Prostate gland (tissue), 2 donors: ENCODE measurements at regions not wholly inside any gene's neighbourhood (a gene's known extent, or its start where the extent isn't known, plus 50 kb on each side); places are given as distances from the start of the nearest gene placed in this dataset.

ENCODE experiments used
- DNase-seq: peaks from one replicate; pipeline ENCODE4 v3.0.0-alpha.2; 2019; ENCODE audit warnings: low spot score
- H3K27ac ChIP-seq, 2 donors: fragments of 200-600 bp; sonication (generic); 2 replicates each; pipeline ENCODE4 v1.5.1; 2017 to 2019
- H3K27me3 ChIP-seq: fragments of 200-600 bp; sonication (generic); replicated peaks from 2 replicates; pipeline ENCODE4 v1.5.1; 2019; ENCODE audit not compliant: insufficient read depth
- H3K36me3 ChIP-seq, 2 donors: fragments of 200-600 bp; sonication (generic); 1 replicate in 1 of 2; 2 replicates in 1 of 2; pipeline versions ENCODE4 v1.5.1 to v1.8.1; 2017 to 2019
- H3K4me1 ChIP-seq: fragments of 200-600 bp; sonication (generic); replicated peaks from 2 replicates; pipeline ENCODE4 v1.5.1; 2019
- H3K4me3 ChIP-seq, 2 donors: fragments of 200-600 bp; sonication (generic); 2 replicates each; pipeline ENCODE4 v1.5.1; 2017 to 2019
- H3K9me3 ChIP-seq: fragments of 200-600 bp; sonication (generic); 2 replicates; pipeline ENCODE4 v1.5.1; 2017
- POLR2A ChIP-seq: fragments of 450-650 bp; IDR thresholded peaks from one replicate; pipeline ENCODE4 v1.6.1; 2016; ENCODE audit warnings: antibody characterized with exemption, mild to moderate bottlenecking
- POLR2AphosphoS5 ChIP-seq: sonication (generic); formaldehyde crosslinking; IDR thresholded peaks from one replicate; pipeline ENCODE4 v1.6.1; 2017; ENCODE audit warnings: antibody characterized with exemption
- WGBS: methylation state at CpG from one replicate; pipeline ENCODE4 v1.1.5; 2018; 5-methylcytosine and 5-hydroxymethylcytosine counted together
- intact Hi-C: fragments of 100-400 bp; cut with DNase I; formaldehyde crosslinking; loops from one replicate; pipeline ENCODE4 v1.14.2; 2022
- small RNA-seq, 2 donors: library from RNA; depleted of rRNA; stranded (forward); fragments of <200 nt; gene quantifications; one replicate each; pipeline ENCODE3, GENCODE V24; 2016
- TF ChIP-seq, protein P1 (sequence below), 4 experiments: fragments of 200-600 bp in 2 of 4; fragments of 450-650 bp in 2 of 4; sonication (generic) in 2 of 4; IDR thresholded peaks; 1 replicate in 3 of 4; 2 replicates in 1 of 4; pipeline ENCODE4 v1.5.1; 2016 to 2019; ENCODE audit warnings: antibody characterized with exemption in 4 of 4, mild to moderate bottlenecking in 2 of 4, moderate library complexity in 2 of 4

DNA sequence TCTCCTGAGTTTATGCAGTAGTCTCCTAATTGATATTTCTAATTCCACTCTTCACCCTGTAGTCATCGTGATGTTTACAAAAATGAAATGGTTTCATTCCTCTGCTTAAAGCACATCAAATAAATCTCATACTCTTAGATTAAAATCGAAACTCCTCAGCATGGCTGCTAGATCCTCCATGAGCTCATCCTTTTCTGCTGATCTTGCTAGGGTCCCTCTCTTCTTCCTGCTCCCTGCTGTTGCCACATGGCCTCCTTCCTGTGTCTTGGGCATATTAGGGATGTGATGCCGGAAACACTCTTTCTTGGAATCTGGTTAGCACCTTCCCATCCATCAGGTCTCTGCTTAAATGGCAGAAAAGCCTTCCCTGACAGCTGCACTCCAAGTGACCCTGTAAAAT is 59.5 kb upstream of the MEGF10 start:
- no peaks in the 10 kb centered on the region for H3K36me3 ChIP-seq
- H3K9me3 ChIP-seq, result no peaks in the 10 kb centered on the region
- no peak for DNase-seq
- TF ChIP-seq, protein P1, sequence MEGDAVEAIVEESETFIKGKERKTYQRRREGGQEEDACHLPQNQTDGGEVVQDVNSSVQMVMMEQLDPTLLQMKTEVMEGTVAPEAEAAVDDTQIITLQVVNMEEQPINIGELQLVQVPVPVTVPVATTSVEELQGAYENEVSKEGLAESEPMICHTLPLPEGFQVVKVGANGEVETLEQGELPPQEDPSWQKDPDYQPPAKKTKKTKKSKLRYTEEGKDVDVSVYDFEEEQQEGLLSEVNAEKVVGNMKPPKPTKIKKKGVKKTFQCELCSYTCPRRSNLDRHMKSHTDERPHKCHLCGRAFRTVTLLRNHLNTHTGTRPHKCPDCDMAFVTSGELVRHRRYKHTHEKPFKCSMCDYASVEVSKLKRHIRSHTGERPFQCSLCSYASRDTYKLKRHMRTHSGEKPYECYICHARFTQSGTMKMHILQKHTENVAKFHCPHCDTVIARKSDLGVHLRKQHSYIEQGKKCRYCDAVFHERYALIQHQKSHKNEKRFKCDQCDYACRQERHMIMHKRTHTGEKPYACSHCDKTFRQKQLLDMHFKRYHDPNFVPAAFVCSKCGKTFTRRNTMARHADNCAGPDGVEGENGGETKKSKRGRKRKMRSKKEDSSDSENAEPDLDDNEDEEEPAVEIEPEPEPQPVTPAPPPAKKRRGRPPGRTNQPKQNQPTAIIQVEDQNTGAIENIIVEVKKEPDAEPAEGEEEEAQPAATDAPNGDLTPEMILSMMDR (IDR thresholded peaks at IDR 0.05), result no peak
- TF ChIP-seq POLR2A, result no peak
- TF ChIP-seq POLR2AphosphoS5, result no peak
- no peak overlapping the region for H3K27ac ChIP-seq
- intact Hi-C loops, result no loop called here
- H3K4me1 ChIP-seq, result no peaks in the 10 kb centered on the region
- no peaks in the 10 kb centered on the region for H3K27me3 ChIP-seq
- whole genome bisulfite sequencing, result 96% methylated on average over 3 of the region's 3 CpGs
- H3K4me3 ChIP-seq, result no peak overlapping the region

DNA sequence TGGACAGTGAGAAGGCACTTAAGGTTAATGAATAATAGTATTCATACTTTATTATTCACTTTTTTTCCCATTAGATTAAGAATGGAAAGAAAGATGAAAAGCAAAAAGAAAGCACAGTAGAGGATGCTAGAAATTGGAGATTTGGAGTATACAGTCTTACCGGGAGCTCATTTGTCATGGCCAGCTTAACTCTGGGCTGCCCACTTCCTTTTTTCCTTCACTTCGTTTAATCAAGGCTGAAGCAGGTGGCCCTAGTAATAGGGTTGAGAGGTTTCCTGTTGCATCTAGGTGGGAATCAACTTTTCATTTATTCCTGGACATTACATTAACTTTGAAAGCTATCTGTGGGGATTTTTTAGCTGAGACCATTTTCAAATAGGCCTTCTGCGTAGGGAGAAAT is 57.0 kb upstream of the MEGF10 start:
- no peak overlapping the region for H3K27ac ChIP-seq
- 79% methylated on average over 3 of the region's 3 CpGs for WGBS
- H3K9me3 ChIP-seq, result no peaks in the 10 kb centered on the region
- no peaks in the 10 kb centered on the region for H3K36me3 ChIP-seq
- no peak overlapping the region for H3K4me3 ChIP-seq
- TF ChIP-seq, protein P1 (IDR thresholded peaks at IDR 0.05), result no peak
- TF ChIP-seq POLR2AphosphoS5 (no peak), POLR2A (no peak)
- intact Hi-C loops, result no loop called here
- no peaks in the 10 kb centered on the region for H3K4me1 ChIP-seq
- no peak for DNase-seq
- H3K27me3 ChIP-seq, result no peaks in the 10 kb centered on the region

DNA sequence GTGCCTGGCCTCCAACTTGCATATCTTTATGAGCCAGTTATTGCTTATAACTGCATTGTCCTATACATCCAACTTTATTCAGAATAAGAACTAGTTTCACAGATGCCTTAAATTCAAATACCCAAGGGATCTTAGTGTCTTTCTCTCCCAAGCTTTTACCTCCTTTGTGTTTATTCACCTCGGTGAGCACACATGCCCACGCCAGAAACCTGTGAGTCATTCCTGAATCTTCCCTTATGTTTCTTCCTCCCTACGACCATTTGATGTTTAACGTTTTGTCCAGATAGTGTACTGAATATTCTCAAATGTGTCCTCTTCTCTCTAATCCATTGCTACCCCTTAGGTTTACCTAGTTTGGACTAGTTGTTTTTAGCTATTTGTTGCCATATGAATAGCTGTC is 55.5 kb upstream of the MEGF10 start:
- WGBS, result 64% methylated on average over 4 of the region's 4 CpGs
- no peaks in the 10 kb centered on the region for H3K27me3 ChIP-seq
- no peaks in the 10 kb centered on the region for H3K36me3 ChIP-seq
- no peak for TF ChIP-seq POLR2AphosphoS5
- no peak for TF ChIP-seq POLR2A
- TF ChIP-seq, protein P1 (IDR thresholded peaks at IDR 0.05), result no peak
- no peak overlapping the region for H3K27ac ChIP-seq
- H3K9me3 ChIP-seq, result no peaks in the 10 kb centered on the region
- DNase-seq, result no peak
- no peaks in the 10 kb centered on the region for H3K4me1 ChIP-seq
- intact Hi-C loops, result no loop called here
- H3K4me3 ChIP-seq, result no peak overlapping the region

DNA sequence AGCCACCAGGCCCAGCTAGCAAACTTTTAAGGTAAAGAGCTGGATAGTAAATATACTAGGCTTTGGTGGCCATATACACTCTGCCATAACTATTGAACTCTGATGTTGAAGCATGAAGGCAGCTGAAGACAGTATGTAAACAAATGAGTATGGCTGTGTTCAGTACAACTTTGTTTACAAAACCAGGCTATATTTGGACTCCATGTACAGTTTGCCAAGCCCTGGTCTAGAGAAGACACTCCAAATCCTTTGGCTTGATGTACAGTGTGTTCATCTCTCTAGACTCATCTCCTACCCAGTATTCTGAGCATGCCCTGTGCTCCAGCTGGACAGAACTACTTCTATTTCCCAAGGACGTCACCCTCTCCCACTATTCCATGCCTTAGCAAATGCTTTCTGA is 54.3 kb upstream of the MEGF10 start:
- H3K9me3 ChIP-seq, result no peaks in the 10 kb centered on the region
- intact Hi-C loops, result no loop called here
- TF ChIP-seq POLR2A (no peak), POLR2AphosphoS5 (peak; percentile 56)
- peak; percentile 25 for DNase-seq
- H3K36me3 ChIP-seq, result no peaks in the 10 kb centered on the region
- H3K27ac ChIP-seq, result peak overlapping the region in 1 of 2 donors; percentile 2
- 45% methylated on average over 1 of the region's 1 CpG for WGBS
- no peak overlapping the region for H3K4me3 ChIP-seq
- no peaks in the 10 kb centered on the region for H3K4me1 ChIP-seq
- H3K27me3 ChIP-seq, result no peaks in the 10 kb centered on the region

Small RNA genes lying in the stretch of these regions (small RNA-seq; reads per million reads assigned to genes)
- 0 reads per million in 2 donors for gene AC011416.2
- gene MRPS5P3, result 0 reads per million in 2 donors
